NCI-H69 (cell line): ENCODE measurements at regions not wholly inside any gene's neighbourhood (a gene's known extent, or its start where the extent isn't known, plus 50 kb on each side); places are given as distances from the start of the nearest gene placed in this dataset.
"Not testable (repeated sequence)": the region's sequence is repeated elsewhere in the genome, so short reads cannot be mapped to it uniquely, and the experiment has no call there.

Source experiments
- DNase-seq: peaks from one replicate; lab custom pipeline; 2025; lab: John Stamatoyannopoulos, UW

DNA sequence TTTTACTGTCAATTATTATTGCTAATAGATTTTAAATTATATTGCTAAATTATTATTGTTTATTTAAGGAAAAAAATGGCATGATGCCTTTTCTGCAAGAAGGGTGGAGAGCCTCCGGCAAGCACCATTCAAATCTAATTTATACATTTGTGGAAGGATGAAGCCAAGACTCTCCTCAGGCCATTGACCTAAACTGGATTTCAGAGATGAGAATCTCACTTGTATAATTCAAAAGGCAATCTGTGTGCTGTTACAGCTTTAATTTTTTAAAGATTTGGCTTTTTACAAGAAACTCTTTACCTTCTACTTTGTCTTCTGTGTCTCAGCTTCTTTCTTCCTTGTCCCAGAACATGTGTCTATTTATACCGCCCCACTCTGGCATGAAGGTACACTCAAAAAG, 722.5 kb downstream of the ETS1 start:
- DNase-seq = no peak

DNA sequence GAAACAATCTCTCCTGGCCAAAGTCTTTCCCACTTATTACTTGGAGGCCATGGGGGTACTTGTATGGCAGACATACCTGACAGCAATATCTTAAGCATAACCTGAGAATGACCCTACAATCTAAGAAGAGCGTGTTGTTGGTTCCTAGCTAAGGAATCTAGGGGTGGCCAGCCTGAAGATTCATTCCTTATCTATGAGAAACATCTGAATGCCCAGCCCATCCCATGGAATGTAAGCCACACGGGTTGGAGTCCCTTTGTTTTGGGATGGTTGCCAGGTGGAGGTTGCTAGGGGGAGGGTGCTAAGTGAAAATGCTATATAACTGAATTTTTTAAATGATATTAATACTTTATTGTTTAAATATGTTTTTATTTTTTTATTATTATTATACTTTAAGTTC, 725.0 kb downstream of the ETS1 start:
- DNase-seq = no peak

GRCh38 chr11:127859941-127860354, 727.4 kb downstream of the ETS1 start:
- peak; percentile 70 for DNase-seq

DNA sequence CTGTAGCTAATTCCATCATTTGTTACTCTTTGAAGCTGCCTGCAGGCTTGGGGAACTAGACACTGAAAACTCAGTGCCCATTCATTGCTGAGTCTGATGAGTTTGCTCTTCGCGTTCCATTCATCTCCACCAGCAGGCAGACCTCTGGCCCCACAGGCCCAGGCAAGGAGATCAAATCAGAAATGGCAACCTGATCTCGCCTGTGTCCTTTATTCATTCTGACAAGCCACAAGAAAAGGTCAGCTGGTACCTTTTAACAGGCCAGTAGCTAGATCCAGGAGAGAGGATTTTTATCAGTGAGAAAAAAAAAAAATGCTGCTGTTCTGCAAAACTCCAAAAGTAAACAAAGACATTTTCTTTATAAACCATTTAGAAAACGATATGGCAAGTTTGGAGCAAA, 742.5 kb downstream of the ETS1 start:
- peak; percentile 44 for DNase-seq

DNA sequence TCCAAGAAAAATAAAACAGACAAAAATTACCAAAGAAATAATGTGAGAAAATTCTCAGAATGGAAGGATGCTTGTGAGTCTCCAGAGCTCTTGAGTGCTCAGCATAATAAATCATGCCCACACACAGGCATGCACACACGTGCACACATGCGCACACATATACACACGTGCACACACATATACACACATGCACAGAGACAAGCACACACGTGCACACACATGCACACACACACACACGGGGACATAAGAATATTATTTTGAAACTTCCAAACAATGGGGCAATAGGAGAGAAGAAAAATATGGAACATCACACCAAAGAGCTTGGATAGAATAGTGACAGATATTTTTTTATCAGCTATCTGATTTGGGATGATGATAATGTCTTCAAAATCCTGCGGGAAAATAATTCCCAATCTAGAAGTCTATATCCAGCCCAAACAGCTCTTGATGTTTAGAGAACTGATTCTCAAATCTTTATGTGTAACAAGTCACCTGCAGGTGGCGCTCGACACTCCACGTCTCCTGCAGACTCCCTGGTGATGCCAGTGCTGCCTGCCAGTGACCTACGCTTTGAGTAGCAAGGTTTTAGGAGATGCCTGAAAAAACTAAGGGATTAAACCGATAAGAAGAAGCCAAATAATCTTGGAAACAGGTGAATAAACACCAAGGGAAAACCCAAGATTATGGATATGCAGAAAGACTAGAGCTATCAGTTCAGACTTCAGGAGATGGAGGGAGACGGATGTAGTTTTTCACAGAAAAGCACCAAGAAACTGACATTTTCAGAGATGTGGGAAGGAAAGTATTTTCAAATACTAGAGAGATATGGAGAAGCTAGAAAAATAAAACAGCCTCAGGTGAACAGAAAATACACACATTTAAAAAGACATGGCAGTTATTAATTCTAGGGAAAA, 743.6 kb downstream of the ETS1 start:
- peak; percentile 90 for DNase-seq

DNA sequence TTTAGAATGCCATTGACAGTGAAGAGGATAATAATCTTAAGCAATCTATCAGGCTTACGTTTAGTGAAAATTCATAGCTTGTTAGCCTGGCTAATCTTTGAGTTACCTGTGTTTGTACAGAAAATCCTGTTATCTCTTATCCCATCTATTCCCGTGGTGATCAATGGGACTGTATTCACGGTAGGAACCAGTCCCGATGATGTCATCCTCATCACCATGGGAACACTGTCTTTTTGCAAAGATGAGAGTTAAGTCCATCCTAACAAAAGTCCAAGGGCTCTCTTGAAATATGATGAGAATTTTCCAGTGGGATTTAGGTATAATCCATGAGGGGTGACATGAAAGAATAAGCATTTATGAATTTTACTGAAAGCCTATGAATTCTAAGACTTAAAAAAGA, 762.2 kb downstream of the ETS1 start:
- peak; percentile 7 for DNase-seq

- DNase-seq = no peak
Measured at GRCh38 chr11:127818625-127819024, 768.7 kb downstream of the ETS1 start.

DNA sequence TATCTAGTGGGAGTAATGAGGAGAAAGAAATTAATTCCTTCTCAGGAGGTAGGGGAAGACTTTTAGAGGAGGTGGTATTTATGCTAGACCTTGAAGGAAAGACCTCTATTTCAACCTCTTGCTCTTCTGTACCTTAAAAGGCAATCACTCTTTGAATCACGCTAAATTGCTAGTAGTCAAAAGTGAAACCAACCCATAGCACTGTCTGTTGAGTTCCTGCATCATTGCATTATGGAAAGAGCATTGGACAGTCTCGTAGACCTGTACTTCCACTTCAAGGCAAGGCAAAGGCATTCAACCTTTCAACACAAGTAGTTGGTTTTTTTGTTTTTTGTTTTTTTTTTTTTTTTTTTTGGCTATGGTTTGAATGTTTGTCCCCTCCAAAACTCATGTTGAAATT, 770.4 kb downstream of the ETS1 start:
- no peak for DNase-seq

DNA sequence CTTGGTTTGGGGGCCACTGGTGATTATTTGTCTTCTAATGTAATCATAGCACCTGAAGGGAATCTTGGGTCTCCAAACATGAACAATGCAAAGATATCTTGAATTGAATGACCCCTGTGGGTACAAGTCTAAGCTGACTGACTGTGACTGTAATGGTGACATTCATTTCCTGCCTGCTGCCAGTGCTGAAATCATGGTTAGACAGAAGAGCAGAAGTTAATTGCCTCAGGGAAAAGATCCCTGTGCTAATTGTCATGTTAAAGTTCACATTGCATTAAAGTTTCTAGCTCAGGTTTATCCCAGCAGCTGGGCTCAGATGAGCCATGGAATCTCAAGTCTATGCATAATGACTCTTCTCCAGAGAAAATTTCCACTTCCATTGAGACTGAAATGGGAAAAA, 772.0 kb downstream of the ETS1 start:
- DNase-seq = peak; percentile 59

DNA sequence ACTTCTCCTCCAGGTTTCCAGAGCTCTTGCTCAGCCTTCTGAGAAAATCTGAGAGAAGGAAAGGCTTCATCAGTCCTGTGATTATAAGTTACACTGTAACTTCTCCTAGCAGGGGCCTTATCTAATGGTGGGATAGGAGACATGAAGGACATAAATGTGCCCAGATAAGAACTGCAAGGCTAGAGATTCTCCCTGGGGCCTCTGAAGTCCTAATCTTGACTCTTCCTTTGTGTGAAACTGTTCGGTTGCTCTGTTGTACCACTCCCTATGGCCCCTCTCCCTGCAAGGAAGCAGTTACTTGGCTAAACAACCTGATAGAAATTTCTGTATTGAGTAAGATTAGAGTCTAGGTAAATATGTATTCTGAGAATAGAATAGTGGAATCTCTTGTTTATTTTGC, 780.9 kb downstream of the ETS1 start:
- no peak for DNase-seq

GRCh38 chr11:127805771-127806170, 781.6 kb downstream of the ETS1 start:
- DNase-seq = no peak

GRCh38 chr11:127804747-127805400, 782.5 kb downstream of the ETS1 start:
- DNase-seq = peak; percentile 31

GRCh38 chr11:127803755-127804154, 783.6 kb downstream of the ETS1 start:
- DNase-seq = no peak

DNA sequence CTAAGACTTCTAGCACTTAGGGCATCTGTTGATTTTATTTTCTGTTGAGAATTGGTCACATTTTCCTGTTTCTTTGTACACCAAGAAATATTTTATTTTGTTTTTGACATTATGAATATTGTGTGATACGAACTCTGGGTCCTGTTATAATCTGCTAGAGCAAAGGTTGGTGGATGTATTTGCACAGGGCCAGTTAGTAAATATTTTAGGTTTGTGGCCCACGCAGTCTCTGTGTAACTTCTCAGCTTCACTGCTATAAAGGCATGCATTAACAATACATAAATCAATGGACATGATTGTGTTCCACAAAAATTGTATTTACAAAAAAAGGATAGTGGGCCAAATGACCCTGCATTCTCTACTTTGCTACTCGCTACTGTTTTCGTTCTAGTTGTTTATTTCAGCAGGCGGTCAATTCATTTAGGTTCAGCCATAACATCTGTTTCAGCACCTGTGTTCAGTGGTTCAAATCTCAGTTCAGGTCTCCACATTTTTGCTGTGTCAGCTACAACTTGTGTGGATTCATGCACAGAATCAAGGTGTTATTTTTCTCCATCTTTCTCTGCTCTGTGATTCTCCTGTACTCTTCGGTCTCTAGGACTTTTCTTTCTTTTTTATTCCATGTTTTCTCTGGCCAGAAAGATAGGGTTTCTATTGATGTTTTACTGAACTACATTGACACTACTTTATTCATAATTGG, 786.2 kb downstream of the ETS1 start:
- DNase-seq = no peak

GRCh38 chr11:127795326-127795725, 792.0 kb downstream of the ETS1 start:
- no peak for DNase-seq

- DNase-seq = no peak
Measured at GRCh38 chr11:127791844-127792243, 791.3 kb upstream of the KIRREL3 start.

DNA sequence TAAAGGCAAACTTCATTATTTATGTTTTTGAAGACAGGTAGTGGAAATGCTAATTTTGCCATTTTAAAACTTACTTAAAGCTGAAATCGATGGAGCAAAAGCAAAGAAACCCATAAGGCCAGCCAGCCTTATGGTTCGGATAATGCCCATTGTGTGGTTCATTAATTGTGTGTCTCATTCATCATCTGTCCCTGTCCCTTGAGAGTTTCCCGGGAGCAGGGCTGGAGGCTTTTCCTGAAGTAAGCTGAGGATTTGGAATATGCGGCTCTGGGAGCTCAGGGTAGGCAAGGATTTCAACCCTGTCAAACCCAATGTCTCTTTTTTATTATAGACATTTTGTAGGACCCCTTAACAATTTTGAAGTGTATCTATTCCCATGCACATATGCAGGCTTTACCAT, 790.0 kb upstream of the KIRREL3 start:
- DNase-seq = peak; percentile 73

DNA sequence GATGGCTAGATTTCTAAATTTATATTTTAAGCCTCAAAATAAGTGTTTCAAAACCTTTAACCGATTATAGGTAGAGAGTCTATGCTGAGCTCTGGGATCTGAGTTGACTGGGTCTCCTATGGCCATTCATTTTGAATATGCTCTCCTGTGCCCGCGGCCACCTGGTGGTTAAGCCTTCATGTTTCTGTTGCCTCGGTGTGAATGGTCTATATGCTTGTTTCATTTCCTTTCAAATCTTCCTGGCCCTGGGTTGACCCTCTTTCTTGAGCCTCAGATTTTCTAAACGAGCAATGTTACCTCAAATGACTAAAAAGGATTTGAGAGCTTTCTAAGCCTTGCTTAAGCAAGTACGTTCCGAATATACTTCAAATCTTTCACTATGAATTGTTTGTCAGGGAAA, 789.4 kb upstream of the KIRREL3 start:
- DNase-seq = peak; percentile 80

DNA sequence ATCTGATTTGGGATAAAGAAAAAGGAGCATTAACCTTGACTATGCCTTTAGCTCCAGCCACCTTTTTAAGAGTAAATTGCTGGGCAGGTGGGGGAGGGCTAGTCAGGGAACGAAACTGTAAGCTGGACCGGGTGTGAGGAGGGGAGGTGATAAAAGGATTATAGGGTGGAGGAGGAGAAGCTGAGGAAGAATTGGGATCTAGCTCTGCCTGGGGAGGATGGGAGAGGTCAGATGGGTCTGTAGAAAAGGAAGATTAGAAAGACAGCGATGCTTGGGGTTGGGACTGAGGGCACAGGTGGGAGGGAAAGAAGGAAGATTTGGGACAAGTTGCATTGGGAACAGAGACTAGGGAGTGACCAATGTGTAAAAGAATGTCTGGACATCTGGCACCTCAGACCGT, 772.4 kb upstream of the KIRREL3 start:
- not testable (repeated sequence) for DNase-seq

DNA sequence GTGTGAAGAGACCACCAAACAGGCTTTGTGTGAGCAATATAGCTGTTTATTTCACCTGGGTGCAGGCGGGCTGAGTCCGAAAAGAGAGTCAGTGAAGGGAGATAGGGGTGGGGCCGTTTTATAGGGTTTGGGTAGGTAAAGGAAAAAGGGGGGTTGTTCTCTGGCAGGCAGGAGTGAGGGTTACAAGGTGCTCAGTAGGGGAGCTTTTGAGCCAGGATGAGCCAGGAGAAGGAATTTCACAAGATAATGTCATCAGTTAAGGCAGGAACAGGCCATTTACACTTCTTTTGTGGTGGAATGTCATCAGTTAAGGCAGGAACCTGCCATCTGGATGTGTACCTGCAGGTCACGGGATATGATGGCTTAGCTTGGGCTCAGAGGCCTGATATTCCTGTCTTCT, 768.4 kb upstream of the KIRREL3 start:
- DNase-seq = not testable (repeated sequence)

DNA sequence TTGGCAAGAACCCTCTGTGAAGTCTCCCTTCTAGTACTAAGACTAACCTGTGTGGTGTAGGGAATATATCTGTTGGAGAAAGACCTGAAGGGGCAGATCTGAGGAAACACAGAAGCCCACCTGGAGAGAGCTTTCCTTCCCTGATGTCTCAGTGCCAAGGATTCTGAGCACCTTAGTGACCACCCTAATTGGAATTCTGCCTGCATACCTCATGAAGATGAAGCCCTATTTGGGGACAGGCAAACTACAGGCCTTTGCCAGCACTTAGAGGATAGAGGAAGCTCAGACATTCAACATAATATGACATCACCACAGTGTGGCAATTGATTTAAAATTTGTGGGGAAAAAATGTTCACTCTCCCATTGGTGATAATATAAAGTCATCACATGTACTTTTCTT, 766.2 kb upstream of the KIRREL3 start:
- no peak for DNase-seq

- DNase-seq = no peak
Measured at GRCh38 chr11:127738771-127739286, 738.3 kb upstream of the KIRREL3 start.

GRCh38 chr11:127737499-127737898, 736.9 kb upstream of the KIRREL3 start:
- no peak for DNase-seq
